RWPE1 (cell line): ENCODE measurements at regions not wholly inside any gene's neighbourhood (a gene's known extent, or its start where the extent isn't known, plus 50 kb on each side); places are given as distances from the start of the nearest gene placed in this dataset.

ENCODE experiments used
- CTCF ChIA-PET: fragments of 350-600 bp; sonication (Branson Sonifier 250); formaldehyde crosslinking; extraction: SDS; loops from one replicate; lab custom pipeline; 2021; lab: Yijun Ruan, JAX
- POLR2A ChIA-PET: fragments of 400-600 bp; formaldehyde crosslinking; extraction: SDS; loops from one replicate; lab custom pipeline; 2020; ENCODE audit warnings: antibody characterized with exemption; ENCODE audit not compliant: low non-redundant PET; lab: Yijun Ruan, JAX
- DNase-seq: peaks from one replicate; pipeline ENCODE4 v3.0.0; 2012; ENCODE audit warnings: low spot score
- H3K27ac ChIP-seq: fragments of 450-650 bp; 2 replicates; pipeline ENCODE4 v1.5.1; 2017
- CTCF ChIP-seq: fragments of 450-650 bp; conservative IDR thresholded peaks from 2 replicates; pipeline ENCODE4 v1.5.1; 2017; ENCODE audit warnings: low read depth, mild to moderate bottlenecking

GRCh38 chr2:45264227-45265225 is 255.3 kb upstream of the SIX2 start:
- TF ChIP-seq CTCF: no peak
- CTCF ChIA-PET: no interaction called here
- POLR2A ChIA-PET: no interaction called here
- no peak overlapping the region for H3K27ac ChIP-seq
- DNase-seq: no peak

GRCh38 chr2:45263147-45263546 is 253.9 kb upstream of the SIX2 start:
- CTCF ChIA-PET: interaction anchor here (0.6 kb wide), 1 partner anchor 281 kb away, joined by 3 read pairs; no protein-coding TSS in a partner anchor

GRCh38 chr2:45261746-45262145 is 252.5 kb upstream of the SIX2 start:
- no peak for TF ChIP-seq CTCF
- ChIA-PET CTCF (no interaction called here), POLR2A (no interaction called here)
- DNase-seq: no peak
- H3K27ac ChIP-seq: no peak overlapping the region

More at GRCh38 chr2:45263147-45263546, 253.9 kb upstream of the SIX2 start:
- DNase-seq: no peak
- no peak overlapping the region for H3K27ac ChIP-seq
- TF ChIP-seq CTCF: no peak
- POLR2A ChIA-PET: no interaction called here

- ChIA-PET CTCF (no interaction called here), POLR2A (no interaction called here)
- TF ChIP-seq CTCF: no peak
- DNase-seq: no peak
- no peak overlapping the region for H3K27ac ChIP-seq
These were observed 251.7 kb upstream of the SIX2 start for GRCh38 chr2:45260946-45261345.

- TF ChIP-seq CTCF: no peak
- H3K27ac ChIP-seq: no peak overlapping the region
- CTCF ChIA-PET: interaction anchor here (0.7 kb wide), 1 partner anchor 313 kb away, joined by 4 read pairs; no protein-coding TSS in a partner anchor
- POLR2A ChIA-PET: interaction anchor here (0.5 kb wide), 1 partner anchor 15 kb away, joined by 3 read pairs; no protein-coding TSS in a partner anchor
- DNase-seq: no peak
These were observed 250.4 kb upstream of the SIX2 start for GRCh38 chr2:45259547-45260160.

GRCh38 chr2:45259138-45259537 is 249.9 kb upstream of the SIX2 start:
- ChIA-PET CTCF (interaction anchor here (0.7 kb wide), 1 partner anchor 312 kb away, joined by 4 read pairs; no protein-coding TSS in a partner anchor), POLR2A (no interaction called here)
- H3K27ac ChIP-seq: no peak overlapping the region
- DNase-seq: no peak
- no peak for TF ChIP-seq CTCF
